ENCODE measurements at regions not wholly inside any gene's neighbourhood (a gene's known extent, or its start where the extent isn't known, plus 50 kb on each side); places are given as distances from the start of the nearest gene placed in this dataset.
A peak's percentile ranks its signal among the peaks of the same experiment; 100 is the strongest.

DNA sequence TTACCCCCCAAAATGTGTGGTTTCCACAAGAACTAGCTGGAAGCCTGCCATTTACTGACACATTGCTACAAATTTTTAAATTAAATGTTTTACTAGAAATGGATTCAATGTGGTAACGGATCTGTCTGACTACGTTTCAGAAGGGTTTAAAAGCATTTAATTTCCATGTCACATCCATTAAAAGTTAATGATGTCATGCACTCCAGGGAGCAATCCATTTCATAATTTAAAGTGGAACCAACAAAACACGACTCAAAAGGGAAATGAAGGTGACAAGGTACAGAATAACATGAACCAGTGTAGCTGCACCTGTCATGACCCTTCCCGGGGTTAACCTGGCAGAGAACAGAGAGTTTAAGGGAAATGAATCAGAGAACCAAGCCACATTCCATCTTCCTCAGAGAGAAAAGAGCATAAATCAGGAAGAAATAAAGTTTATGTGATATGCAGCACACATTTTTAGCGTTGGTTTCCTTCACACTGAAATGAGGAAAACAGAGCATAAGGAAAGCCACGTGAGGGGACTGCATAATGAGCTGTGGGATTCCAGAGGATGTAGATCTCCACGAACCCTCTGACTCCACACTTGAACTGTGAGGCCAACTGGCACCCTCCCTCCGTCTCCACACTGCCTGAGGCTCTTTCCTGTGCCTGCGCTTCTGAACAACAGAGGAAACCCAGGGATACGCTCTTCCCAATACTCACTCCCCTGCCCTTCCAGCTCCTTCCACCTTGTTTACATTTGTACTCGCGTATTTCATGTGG is 170.3 kb upstream of the AHI1 start:
- Histone ChIP-seq H4K91ac (replicated peaks; ENCODE audit: insufficient read length, low read length) (no peak overlapping the region), H3K79me2 (ENCODE audit: control insufficient read depth in 1 of 2, insufficient read depth in 2 of 2, low read length in 2 of 2) (no peaks in the 10 kb centered on the region), H4K5ac (ENCODE audit: insufficient read length, low read depth, low read length) (no peak overlapping the region), H2BK20ac (ENCODE audit: low read length) (0 out of 2 replicates have a peak overlapping the region, but pooled peaks have one; percentile 6), H2BK120ac (replicated peaks; ENCODE audit: low read depth, low read length) (no peak overlapping the region), H2AFZ (ENCODE audit: low read length) (peak overlapping the region; percentile 93), H2BK5ac (ENCODE audit: low read depth, low read length) (0 out of 2 replicates have a peak overlapping the region, but pooled peaks have one; percentile 18), H3K4me1 (replicated peaks in 1 of 4; ENCODE audit: control insufficient read depth in 3 of 4, insufficient read depth in 4 of 4, low read length in 3 of 4) (no peaks in the 10 kb centered on the region; a peak in 1 of 7 replicates), H3K18ac (ENCODE audit: extremely low read depth, low read length) (no peak overlapping the region), H2BK15ac (ENCODE audit: low read length) (no peak overlapping the region), H3K9ac (replicated peaks in 1 of 4; ENCODE audit: extremely low read depth in 1 of 4, low read depth in 3 of 4, low read length in 3 of 4) (no peak overlapping the region), H3K27me3 (replicated peaks in 1 of 4; ENCODE audit: control insufficient read depth in 3 of 4, extremely low read depth in 1 of 4, insufficient read depth in 3 of 4, low read length in 3 of 4) (no peaks in the 10 kb centered on the region; a peak in 1 of 7 replicates), H3K4me2 (ENCODE audit: insufficient read depth in 1 of 2, low read depth in 2 of 2, low read length in 2 of 2) (no peak overlapping the region), H4K20me1 (replicated peaks in 1 of 2; ENCODE audit: control insufficient read depth in 1 of 2, insufficient read depth in 2 of 2, low read length in 2 of 2) (no peaks in the 10 kb centered on the region), H3K4ac (replicated peaks; ENCODE audit: insufficient read length, low read depth, low read length) (no peak overlapping the region), H3K23me2 (ENCODE audit: low read depth, low read length) (no peaks in the 10 kb centered on the region), H2BK12ac (ENCODE audit: low read depth, low read length) (no peak overlapping the region), H3K4me3 (ENCODE audit: extremely low read depth in 1 of 4, insufficient read depth in 2 of 4, low read depth in 3 of 4, low read length in 4 of 4) (no peak overlapping the region), H3K14ac (ENCODE audit: insufficient read length) (no peak overlapping the region), H3K27ac (ENCODE audit: low read depth, low read length) (peak overlapping the region; percentile 45; the same call in 1 of the 2 replicates), H3K56ac (replicated peaks; ENCODE audit: insufficient read length, low read depth, low read length) (no peak overlapping the region), H3K36me3 (ENCODE audit: control insufficient read depth in 2 of 4, insufficient read depth in 4 of 4, low read length in 3 of 4) (no peaks in the 10 kb centered on the region), H2AK5ac (ENCODE audit: low read depth, low read length) (no peak overlapping the region), H3K79me1 (ENCODE audit: low read depth, low read length) (no peaks in the 10 kb centered on the region), H4K8ac (ENCODE audit: extremely low read depth, insufficient read depth, low read length) (no peak overlapping the region), H3K23ac (ENCODE audit: insufficient read length) (no peak overlapping the region), H3K9me3 (ENCODE audit: insufficient read depth in 2 of 2, low read depth in 1 of 2, low read length in 1 of 2) (no peaks in the 10 kb centered on the region)
- 75% methylated on average over 12 of the region's 12 CpGs; no CpG with 5 or more reads in 1 of the 2 experiments for WGBS, 2 experiments (ENCODE audit: extremely low coverage in 1 of 2, insufficient coverage in 1 of 2, insufficient read length in 1 of 2, insufficient replicate concordance in 2 of 2, low coverage in 1 of 2, low lambda C conversion rate in 2 of 2, missing lambda C conversion rate in 1 of 2)
- DNase-seq (ENCODE audit: low read depth in 1 of 2, low spot score in 2 of 2) (no peak), FAIRE-seq (no peak)
- ChIA-PET POLR2A (ENCODE audit: partially characterized antibody) (no interaction called here), CTCF (ENCODE audit: partially characterized antibody) (interaction anchor here (0.6 to 3.6 kb wide), 2 partner anchors 131 to 282 kb away, joined by 3 to 20 read pairs; no protein-coding TSS in a partner anchor)
- TF ChIP-seq SP2 (IDR thresholded peaks at IDR 0.05; ENCODE audit: low read length): no peak
- no peak for TF ChIP-seq SAP30 (IDR thresholded peaks at IDR 0.05; ENCODE audit: insufficient read depth, insufficient replicate concordance, low read length)
- TF ChIP-seq, protein P1, sequence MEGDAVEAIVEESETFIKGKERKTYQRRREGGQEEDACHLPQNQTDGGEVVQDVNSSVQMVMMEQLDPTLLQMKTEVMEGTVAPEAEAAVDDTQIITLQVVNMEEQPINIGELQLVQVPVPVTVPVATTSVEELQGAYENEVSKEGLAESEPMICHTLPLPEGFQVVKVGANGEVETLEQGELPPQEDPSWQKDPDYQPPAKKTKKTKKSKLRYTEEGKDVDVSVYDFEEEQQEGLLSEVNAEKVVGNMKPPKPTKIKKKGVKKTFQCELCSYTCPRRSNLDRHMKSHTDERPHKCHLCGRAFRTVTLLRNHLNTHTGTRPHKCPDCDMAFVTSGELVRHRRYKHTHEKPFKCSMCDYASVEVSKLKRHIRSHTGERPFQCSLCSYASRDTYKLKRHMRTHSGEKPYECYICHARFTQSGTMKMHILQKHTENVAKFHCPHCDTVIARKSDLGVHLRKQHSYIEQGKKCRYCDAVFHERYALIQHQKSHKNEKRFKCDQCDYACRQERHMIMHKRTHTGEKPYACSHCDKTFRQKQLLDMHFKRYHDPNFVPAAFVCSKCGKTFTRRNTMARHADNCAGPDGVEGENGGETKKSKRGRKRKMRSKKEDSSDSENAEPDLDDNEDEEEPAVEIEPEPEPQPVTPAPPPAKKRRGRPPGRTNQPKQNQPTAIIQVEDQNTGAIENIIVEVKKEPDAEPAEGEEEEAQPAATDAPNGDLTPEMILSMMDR (IDR thresholded peaks at IDR 0.05; ENCODE audit: control extremely low read depth in 1 of 3, insufficient read depth in 1 of 3, low read depth in 1 of 3, low read length in 3 of 3): no peak
- TF ChIP-seq YY1 (IDR thresholded peaks at IDR 0.05; ENCODE audit: low read depth, low read length): no peak
- TF ChIP-seq, protein P2, sequence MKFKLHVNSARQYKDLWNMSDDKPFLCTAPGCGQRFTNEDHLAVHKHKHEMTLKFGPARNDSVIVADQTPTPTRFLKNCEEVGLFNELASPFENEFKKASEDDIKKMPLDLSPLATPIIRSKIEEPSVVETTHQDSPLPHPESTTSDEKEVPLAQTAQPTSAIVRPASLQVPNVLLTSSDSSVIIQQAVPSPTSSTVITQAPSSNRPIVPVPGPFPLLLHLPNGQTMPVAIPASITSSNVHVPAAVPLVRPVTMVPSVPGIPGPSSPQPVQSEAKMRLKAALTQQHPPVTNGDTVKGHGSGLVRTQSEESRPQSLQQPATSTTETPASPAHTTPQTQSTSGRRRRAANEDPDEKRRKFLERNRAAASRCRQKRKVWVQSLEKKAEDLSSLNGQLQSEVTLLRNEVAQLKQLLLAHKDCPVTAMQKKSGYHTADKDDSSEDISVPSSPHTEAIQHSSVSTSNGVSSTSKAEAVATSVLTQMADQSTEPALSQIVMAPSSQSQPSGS (IDR thresholded peaks at IDR 0.05; ENCODE audit: low read length): no peak
- no peak for TF ChIP-seq NRF1 (IDR thresholded peaks at IDR 0.05; ENCODE audit: low read depth, low read length)
